ENCODE measurements at regions not wholly inside any gene's neighbourhood (a gene's known extent, or its start where the extent isn't known, plus 50 kb on each side); places are given as distances from the start of the nearest gene placed in this dataset.
"Not testable (repeated sequence)": the region's sequence is repeated elsewhere in the genome, so short reads cannot be mapped to it uniquely, and the experiment has no call there.

- Histone ChIP-seq H3K4me1 (no peaks in the 10 kb centered on the region), H3K27me3 (no peaks in the 10 kb centered on the region), H3K36me3 (no peaks in the 10 kb centered on the region), H3K4me3 (no peak overlapping the region), H3K27ac (no peak overlapping the region), H3K9me3 (no peaks in the 10 kb centered on the region)
- no peak for DNase-seq
- intact Hi-C loops (cut with DNase I; ENCODE audit: low total_unique reads) = no loop called here
- no peak for TF ChIP-seq POLR2A (IDR thresholded peaks at IDR 0.05)
- no peak for TF ChIP-seq EP300 (IDR thresholded peaks at IDR 0.05)
- TF ChIP-seq CTCF (IDR thresholded peaks at IDR 0.05) = no peak
- TF ChIP-seq POLR2AphosphoS5 (IDR thresholded peaks at IDR 0.05) = no peak
- 31 to 59% (median 36%) methylated on average over 3 of the region's 3 CpGs for WGBS, 5 donors
Measured at GRCh38 chr7:26987338-26987737, 108.5 kb downstream of the HOXA1 start.

GRCh38 chr7:26978146-26978545, 113.8 kb upstream of the SKAP2 start:
- no peak overlapping the region for H3K4me3 ChIP-seq
- WGBS, 5 donors = 69 to 84% (median 78%) methylated on average over 2 of the region's 2 CpGs
- no peaks in the 10 kb centered on the region for H3K4me1 ChIP-seq
- no peaks in the 10 kb centered on the region for H3K27me3 ChIP-seq
- peaks cover 0 to 15% (median 9%) of the 10 kb centered on the region in 4 donors for H3K9me3 ChIP-seq
- intact Hi-C loops (cut with DNase I; ENCODE audit: low total_unique reads) = no loop called here
- no peak overlapping the region for H3K27ac ChIP-seq
- no peaks in the 10 kb centered on the region for H3K36me3 ChIP-seq
- no peak for DNase-seq
- TF ChIP-seq POLR2A (IDR thresholded peaks at IDR 0.05) = no peak

GRCh38 chr7:26976840-26977239, 112.5 kb upstream of the SKAP2 start:
- intact Hi-C loops (cut with DNase I; ENCODE audit: low total_unique reads) = no loop called here
- Histone ChIP-seq H3K27ac (no peak overlapping the region), H3K4me1 (no peaks in the 10 kb centered on the region), H3K9me3 (peaks cover 3 to 28% (median 22%) of the 10 kb centered on the region in 4 donors), H3K36me3 (no peaks in the 10 kb centered on the region), H3K4me3 (no peak overlapping the region), H3K27me3 (no peaks in the 10 kb centered on the region)
- no peak for DNase-seq
- TF ChIP-seq CTCF (IDR thresholded peaks at IDR 0.05) = no peak
- TF ChIP-seq EP300 (IDR thresholded peaks at IDR 0.05) = no peak
- TF ChIP-seq POLR2A (IDR thresholded peaks at IDR 0.05) = no peak
- no peak for TF ChIP-seq POLR2AphosphoS5 (IDR thresholded peaks at IDR 0.05)

- H3K27ac ChIP-seq; intact Hi-C loops (cut with DNase I; ENCODE audit: low total_unique reads); DNase-seq; H3K4me3 ChIP-seq; H3K27me3 ChIP-seq; H3K4me1 ChIP-seq; H3K36me3 ChIP-seq: not testable (repeated sequence)
- H3K9me3 ChIP-seq = peaks cover 6 to 34% (median 30%) of the 10 kb centered on the region in 4 donors
- WGBS, 5 donors = 90 to 97% (median 95%) methylated on average over 2 of the region's 2 CpGs
Measured at GRCh38 chr7:26971924-26972323, 107.5 kb upstream of the SKAP2 start.

- H3K4me1 ChIP-seq = no peaks in the 10 kb centered on the region
- TF ChIP-seq POLR2A (IDR thresholded peaks at IDR 0.05) (no peak), EP300 (IDR thresholded peaks at IDR 0.05) (no peak), POLR2AphosphoS5 (IDR thresholded peaks at IDR 0.05) (no peak), CTCF (IDR thresholded peaks at IDR 0.05) (no peak)
- intact Hi-C loops (cut with DNase I; ENCODE audit: low total_unique reads) = no loop called here
- 40 to 58% (median 49%) methylated on average over 3 of the region's 3 CpGs for WGBS, 5 donors
- no peaks in the 10 kb centered on the region for H3K9me3 ChIP-seq
- no peaks in the 10 kb centered on the region for H3K27me3 ChIP-seq
- no peak for DNase-seq
- no peak overlapping the region for H3K27ac ChIP-seq
- H3K4me3 ChIP-seq = no peak overlapping the region
- no peaks in the 10 kb centered on the region for H3K36me3 ChIP-seq
Measured at GRCh38 chr7:26965724-26966123, 101.3 kb upstream of the SKAP2 start.
